Stimulated activated CD8-positive, alpha-beta memory T cell treated with anti-CD3 and anti-CD28 coated beads, Interleukin-15, amount 100 ng/mL, for 4 hours (primary cell): ENCODE measurements at regions not wholly inside any gene's neighbourhood (a gene's known extent, or its start where the extent isn't known, plus 50 kb on each side); places are given as distances from the start of the nearest gene placed in this dataset.

Experiments
- DNase-seq, 2 donors: peaks; one replicate each; pipeline ENCODE4 v3.0.0-alpha.2; 2020; ENCODE audit warnings: low read depth in 2 of 2

DNA sequence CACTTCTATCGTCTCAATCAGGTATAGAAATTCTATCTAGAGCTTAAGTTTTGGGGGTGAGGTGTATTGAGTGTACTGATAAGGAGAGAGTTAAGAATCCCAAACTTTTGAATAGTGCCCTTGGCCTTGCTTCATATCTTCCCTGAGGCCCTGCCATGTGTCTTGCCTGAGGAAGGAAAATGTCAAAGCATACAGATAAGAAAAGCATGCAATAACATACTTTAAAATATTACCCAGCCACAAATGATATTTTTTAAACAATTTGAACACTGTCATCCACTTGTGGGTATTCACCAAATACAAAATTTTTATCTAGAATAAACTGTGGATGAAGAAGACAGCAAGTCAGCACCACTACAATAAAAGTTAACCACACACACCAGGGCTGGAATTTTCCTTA, 631.0 kb upstream of the ALCAM start:
- no peak for DNase-seq

- no peak for DNase-seq
Observed at GRCh38 chr3:104738271-104738670, 628.4 kb upstream of the ALCAM start.

GRCh38 chr3:104740874-104741379, 625.8 kb upstream of the ALCAM start:
- no peak for DNase-seq

DNA sequence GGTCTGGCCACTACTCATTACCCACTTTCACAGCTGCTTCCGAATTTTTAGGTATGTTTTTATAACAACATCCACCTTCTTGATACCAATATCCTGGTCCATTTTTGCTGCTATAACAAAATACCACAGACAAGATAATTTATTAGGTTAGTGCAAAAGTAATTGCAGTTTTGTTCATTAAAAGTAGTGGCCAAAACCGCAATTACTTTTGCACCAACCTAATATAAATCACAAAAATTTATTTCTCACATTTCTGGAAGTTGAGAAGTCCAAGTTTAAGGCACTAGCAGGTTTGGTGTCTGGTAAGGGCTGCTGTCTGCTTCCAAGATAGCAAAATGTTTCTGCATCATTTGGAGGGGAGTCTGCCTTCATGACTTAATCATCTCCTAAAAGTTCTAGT, 624.7 kb upstream of the ALCAM start:
- no peak for DNase-seq

DNA sequence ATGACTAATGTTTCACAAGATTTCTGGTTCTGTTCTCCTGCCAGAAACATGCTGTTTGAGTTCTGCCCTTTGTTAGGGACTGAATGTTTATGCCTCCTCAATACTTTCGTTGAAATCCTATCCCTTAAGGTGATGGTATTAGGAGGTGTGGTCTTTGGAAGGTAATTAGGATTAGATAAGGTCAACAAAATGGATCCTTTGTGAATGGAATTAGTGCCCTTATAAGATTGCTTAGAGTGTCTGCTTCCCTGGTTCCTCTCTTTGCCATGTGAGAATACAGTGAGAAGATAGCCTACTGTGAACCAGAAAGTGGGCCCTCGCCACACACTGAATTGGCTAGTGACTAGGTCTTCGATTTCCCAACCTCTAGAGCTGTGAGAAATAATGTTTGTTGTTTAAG, 621.4 kb upstream of the ALCAM start:
- no peak for DNase-seq

- no peak for DNase-seq
Observed at GRCh38 chr3:104746056-104746455, 620.7 kb upstream of the ALCAM start.

- no peak for DNase-seq
Observed at GRCh38 chr3:104750581-104750980, 616.1 kb upstream of the ALCAM start.

DNA sequence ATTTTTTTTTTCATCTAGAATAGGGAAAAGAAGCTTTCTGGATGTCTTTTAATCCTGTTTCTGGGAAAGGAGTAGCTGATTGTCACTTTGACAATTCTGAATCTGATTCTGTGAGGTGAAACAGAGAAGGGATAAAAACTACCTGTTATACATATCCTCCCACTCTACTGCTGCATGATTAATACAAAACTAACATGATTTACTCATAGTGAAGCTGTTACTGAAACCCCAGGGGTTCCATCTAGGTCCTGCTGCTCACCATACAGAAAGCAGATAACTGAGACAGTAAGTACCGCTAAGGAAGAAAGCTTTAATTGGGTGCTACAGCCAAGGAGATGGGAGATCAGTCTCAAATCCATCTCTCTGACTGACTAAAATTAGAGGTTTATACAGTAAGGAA, 610.9 kb upstream of the ALCAM start:
- DNase-seq = no peak

DNA sequence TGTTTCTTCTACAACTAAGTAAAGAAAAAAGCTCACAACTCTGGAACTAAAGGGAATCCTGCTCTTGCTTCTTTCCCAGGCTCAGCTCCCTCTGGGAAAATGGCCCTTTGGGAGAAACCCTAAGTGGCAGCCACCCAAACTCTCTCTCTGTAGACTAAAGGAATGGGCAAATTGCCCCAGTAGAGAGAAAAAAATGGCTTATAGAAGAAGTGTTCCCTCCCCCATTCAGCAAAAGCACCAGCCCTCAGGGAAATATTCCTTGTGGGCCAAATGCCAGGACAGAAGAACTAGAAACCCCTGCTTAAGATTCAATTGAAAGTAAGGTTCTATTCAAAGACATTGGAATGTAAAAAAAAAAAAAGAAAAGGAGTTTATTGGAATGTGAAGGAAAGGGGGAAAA, 603.7 kb upstream of the ALCAM start:
- no peak for DNase-seq

GRCh38 chr3:104764496-104764895, 602.2 kb upstream of the ALCAM start:
- DNase-seq = no peak

- DNase-seq = no peak
Observed at GRCh38 chr3:104768886-104769285, 597.8 kb upstream of the ALCAM start.

DNA sequence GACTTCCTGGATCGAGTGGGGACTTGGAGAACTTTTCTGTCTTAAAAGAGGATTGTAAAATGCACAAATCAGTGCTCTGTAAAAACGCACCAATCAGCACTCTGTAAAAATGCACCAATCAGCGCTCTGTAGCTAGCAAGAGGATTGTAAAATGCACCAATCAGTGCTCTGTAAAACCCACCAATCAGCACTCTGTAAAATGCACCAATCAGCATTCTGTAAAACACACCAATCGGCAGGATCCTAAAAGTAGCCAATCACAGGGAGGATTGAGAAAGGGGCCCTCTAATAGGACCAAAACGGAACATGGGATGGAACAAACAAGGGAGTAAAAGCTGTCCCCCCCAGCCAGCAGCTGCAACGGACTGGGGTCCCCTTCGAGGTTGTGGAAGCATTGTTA, 587.4 kb upstream of the ALCAM start:
- DNase-seq = no peak

DNA sequence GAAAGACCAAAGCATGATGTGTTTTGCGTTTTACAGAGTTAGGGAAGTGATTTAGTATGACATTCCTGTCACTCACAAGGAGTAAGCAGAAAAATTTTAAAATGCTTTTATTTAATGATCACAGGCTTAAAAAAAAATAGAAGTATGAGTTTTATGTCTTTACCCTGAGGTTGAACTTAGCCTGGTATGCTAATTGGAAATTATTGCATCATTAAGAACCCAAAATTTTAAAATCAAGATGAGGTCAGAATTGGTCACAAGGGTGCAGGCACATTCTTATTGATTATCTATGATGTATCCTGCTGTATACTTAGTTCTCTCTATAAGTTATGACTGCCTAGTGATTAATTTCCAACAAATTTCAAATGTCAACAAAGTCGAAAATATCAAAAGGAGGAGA, 585.6 kb upstream of the ALCAM start:
- no peak for DNase-seq

DNA sequence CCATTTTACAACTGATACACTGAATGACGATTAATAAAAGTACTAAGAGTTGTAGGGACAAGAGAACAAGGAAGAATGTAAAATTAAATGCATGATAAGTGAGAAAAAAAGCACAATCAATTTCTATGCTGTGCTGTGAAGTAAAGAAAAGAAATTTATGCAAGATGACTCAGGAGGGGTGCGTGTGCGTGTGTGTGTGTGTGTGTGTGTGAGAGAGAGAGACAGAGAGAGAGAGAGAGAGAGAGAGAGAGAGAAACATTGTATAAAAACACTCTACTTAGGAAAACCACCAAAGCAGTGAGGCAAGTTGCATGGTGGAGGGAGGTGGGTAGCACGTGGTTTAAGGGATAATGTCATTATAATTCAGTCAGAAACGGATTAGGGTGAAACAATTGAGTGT, 580.8 kb upstream of the ALCAM start:
- no peak for DNase-seq

GRCh38 chr3:104787306-104787705, 579.4 kb upstream of the ALCAM start:
- no peak for DNase-seq

GRCh38 chr3:104788807-104789206, 577.9 kb upstream of the ALCAM start:
- DNase-seq = no peak

GRCh38 chr3:104791331-104791730, 575.4 kb upstream of the ALCAM start:
- DNase-seq = no peak

DNA sequence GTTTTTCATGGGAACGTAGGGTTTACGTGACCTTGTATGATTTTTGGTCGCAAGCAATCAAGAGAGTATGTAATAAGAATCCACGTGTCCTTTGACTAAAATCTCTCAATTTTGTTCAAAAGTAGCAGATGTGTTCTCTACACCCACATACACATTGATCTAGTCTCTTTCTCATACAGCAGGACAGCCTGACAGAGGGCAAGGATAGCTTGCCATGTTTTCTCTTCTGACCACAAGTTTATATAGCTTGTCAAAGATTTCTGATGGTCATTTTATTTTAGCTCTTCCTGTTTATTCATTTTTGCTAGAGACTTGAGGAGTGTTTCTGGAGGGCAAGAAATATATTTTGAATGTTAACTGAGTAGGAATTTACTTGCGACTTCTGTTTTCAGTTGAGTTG, 570.2 kb upstream of the ALCAM start:
- DNase-seq = no peak

GRCh38 chr3:104805042-104805441, 561.7 kb upstream of the ALCAM start:
- DNase-seq = no peak

DNA sequence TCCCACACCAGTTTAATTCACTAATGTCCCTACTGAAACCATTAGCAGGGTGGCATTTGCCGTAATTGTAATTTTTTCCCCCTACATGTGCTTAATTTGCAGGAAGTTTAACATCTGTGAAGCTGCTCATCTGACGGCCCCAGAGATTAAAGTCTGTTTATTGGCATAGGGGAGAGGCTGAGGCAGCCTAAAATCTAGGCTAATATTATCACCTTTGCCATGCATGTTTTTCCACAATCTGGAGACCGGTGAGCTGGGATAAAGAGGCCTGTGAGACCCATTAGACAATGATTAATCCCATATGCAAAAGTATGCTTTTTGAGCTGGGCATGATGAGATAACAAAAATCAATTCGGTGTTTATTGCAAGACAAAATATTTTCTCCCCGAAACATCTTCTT, 561.2 kb upstream of the ALCAM start:
- DNase-seq = no peak

DNA sequence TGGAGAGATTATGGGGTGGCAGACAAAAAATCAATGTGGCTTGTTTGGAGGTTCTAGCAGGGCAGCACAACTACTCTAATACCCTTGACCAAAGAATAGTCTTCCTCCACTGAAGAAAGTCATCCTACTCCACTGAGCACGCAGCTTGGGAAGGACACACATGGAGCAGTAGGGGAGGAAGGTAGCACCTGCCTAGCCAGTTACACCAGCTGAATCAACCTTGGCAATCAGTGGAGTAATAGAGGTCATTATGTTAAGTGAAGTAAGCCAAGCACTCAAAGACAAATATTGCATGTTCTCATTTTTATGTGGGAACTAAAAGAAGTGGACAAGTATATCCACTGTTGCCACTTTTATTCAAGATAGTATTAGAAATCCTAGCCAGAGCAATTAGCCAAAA, 555.8 kb upstream of the ALCAM start:
- DNase-seq = no peak

GRCh38 chr3:104816008-104816407, 550.7 kb upstream of the ALCAM start:
- DNase-seq = no peak

DNA sequence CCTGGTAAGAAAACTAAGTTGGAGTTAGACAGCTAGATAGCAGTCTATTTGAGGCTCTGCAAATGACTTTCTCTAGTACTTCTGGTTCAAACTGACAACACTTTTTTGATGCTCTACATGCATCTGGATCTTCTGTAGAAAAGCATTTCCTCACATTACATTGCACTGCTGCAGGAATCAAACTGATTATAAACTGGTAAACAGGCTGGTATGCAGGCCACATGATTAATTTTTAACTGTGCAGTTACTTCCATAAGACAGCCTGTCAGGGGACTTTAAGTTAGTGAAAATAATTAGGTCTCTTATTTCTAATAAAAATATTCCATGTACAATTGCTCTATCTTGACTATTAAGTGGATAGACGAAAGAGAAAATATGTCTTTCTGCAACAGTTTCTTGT, 550.0 kb upstream of the ALCAM start:
- DNase-seq = no peak

- DNase-seq = no peak
Observed at GRCh38 chr3:104819333-104819732, 547.4 kb upstream of the ALCAM start.

- DNase-seq = no peak
Observed at GRCh38 chr3:104820959-104821358, 545.8 kb upstream of the ALCAM start.
